ENCODE measurements at regions not wholly inside any gene's neighbourhood (a gene's known extent, or its start where the extent isn't known, plus 50 kb on each side); places are given as distances from the start of the nearest gene placed in this dataset.

DNA sequence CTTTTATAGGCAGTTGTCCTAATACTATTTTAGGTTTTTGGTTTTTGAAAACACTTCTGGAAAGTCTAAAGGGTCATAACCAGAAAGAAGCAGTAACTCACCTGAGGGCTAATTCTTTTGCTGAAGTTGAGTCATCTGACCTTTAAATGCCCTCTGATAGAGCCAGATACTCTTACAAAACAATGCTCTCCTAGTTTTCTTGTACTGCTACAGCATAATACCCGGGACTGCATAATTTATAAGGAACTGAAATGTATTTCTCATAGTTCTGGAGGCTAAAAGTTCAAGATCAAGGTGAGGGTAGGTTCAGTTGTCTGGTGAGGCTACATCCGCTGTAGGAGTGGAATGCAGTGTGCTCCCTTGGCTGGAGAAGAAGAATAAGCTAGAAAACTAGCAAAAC lies 670.3 kb downstream of the TLE4 start:
- TF ChIP-seq, protein P1, sequence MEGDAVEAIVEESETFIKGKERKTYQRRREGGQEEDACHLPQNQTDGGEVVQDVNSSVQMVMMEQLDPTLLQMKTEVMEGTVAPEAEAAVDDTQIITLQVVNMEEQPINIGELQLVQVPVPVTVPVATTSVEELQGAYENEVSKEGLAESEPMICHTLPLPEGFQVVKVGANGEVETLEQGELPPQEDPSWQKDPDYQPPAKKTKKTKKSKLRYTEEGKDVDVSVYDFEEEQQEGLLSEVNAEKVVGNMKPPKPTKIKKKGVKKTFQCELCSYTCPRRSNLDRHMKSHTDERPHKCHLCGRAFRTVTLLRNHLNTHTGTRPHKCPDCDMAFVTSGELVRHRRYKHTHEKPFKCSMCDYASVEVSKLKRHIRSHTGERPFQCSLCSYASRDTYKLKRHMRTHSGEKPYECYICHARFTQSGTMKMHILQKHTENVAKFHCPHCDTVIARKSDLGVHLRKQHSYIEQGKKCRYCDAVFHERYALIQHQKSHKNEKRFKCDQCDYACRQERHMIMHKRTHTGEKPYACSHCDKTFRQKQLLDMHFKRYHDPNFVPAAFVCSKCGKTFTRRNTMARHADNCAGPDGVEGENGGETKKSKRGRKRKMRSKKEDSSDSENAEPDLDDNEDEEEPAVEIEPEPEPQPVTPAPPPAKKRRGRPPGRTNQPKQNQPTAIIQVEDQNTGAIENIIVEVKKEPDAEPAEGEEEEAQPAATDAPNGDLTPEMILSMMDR (IDR thresholded peaks at IDR 0.05), result no peak
- TF ChIP-seq EZH2 (IDR thresholded peaks at IDR 0.05), result no peak

Measured in neural progenitor cell (in vitro differentiated cells).